ENCODE measurements at regions not wholly inside any gene's neighbourhood (a gene's known extent, or its start where the extent isn't known, plus 50 kb on each side); places are given as distances from the start of the nearest gene placed in this dataset.

DNA sequence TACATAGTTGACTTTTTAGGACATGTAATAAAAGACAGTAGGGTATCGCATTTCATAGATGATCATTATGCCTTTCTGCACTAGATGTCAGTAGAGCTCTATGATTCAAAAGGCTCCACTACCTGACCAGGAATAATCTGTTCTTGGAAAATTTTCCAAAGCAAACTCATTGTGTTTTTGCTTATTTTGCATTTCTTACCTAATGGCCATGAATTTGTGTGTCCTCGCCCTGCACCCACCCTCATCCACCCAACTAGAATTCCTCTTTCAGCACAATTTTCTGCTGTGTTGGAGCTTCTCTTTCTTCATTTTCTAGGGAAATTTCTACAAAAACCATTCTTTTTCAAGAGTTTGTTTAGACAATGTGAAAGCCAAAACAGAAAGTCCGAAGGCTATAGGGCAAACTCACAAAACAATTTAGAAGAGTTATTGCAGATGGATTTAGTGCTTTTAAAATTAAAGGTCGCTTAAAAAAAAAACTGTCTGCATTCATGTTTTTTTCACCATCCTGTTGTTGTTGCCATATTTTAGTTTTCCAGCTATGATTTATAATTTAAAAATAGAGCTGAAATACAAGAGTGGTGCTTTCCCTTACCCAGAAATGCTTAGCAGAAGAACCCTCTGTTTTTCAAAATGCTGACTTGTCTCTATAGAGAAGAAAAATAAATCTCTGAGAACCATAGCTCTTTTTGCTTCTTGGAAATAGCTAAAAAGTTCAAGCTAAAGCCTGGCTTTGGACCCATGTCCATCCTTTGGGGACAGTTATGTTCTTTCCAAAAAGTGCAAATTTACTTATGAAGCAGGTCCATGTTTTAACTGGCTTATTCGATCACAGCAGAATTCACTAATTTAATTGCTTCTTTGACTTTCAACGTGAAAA, 183.7 kb downstream of the SPATA18 start:
- no peak for DNase-seq

DNA sequence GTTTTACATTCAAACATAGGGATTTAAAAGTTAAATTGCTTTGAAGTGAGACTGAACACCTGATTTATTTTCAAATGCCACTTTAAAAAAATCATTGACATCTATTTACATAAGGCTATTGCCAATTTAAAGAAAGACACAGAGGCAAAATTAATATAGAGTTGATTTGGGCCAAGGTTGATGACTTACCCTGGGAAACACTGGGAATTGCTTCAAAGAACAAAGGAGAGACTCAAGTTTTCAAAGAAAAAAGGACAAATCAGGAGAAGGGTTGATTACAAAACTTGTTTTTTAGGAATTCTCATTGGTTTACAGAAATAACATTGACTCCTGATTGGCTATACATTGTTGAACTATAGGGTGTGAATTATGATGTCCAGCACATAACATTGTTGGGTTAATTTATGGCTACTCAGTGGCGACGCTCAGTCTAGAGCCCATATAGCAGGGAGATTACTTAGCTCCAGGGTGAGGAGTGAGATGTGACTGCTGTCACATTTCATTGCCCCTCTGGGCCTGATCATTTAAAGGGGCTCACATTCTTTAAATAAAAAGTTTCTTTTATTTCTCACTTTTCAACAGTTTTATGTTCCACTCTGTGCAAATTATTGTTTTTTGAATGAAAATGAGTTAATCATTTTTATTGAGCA, 184.6 kb downstream of the SPATA18 start:
- no peak for DNase-seq

DNA sequence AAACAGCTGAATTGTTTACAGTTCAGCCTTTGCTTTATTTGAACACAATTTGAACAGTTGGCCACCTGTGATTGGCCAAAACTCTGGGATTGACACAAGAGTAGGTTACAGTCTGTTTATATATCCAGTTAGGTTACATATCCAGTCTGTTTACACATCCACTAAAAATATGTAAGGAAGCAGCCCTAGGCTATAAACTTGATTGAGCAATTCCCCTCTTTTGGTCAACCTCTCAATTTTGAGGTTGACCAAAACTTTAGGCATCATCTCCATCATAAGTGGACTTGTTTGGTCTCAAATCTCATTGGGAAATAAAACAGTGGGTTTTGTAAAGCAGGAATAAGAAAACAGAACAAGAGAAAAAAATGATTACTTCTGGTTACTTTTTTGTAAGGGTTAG, 190.8 kb downstream of the SPATA18 start:
- DNase-seq, result no peak

DNA sequence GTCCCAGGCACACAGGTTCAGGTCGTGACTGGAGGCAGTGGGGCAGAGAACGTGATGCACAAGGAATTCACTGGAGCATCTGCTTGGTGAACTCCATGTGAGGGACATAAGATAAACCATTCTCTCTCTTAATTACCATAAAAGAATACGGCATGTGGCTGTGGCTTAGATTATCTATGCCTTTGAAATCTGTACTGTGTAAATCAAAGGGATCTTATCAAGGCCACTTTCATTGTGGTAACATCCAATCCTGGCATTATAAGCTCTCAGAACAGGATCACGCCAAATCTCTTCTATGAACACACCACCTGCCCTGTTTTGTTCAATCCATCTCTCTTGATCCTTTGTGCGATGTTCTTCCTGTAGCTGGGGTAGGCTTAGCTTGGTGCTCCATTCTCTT, 192.3 kb downstream of the SPATA18 start:
- DNase-seq, result no peak

DNA sequence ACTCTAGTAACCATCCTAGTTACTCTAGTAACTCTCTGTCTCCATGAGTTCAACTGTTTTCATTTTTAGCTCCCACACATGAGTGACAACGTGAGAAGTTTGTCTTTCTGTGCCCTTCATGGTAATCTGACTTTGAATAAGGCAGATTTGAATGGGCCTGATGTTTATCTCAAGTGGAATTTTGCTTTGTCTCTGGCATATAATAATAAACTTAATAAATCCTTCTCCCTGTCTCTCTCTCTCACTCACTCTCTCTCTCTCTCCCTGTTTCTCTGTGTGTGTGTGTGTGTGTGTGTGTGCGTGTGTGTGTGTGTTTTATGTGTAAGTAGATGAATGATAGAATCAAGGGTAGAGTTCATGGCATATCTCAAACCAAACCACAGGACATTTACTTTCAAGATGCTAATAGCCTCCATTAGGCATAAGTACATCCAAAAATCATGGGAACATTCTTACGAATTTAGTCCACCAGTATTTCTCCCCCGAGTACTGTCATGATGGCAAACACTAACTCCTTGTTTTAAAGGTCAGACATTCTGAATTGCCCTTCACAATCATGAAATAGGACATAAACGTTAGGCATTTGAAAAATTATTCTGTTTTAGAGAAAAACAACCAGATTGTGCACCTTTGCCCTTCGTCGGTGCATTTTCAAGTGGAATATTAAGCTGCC, 193.1 kb downstream of the SPATA18 start:
- no peak for DNase-seq

DNA sequence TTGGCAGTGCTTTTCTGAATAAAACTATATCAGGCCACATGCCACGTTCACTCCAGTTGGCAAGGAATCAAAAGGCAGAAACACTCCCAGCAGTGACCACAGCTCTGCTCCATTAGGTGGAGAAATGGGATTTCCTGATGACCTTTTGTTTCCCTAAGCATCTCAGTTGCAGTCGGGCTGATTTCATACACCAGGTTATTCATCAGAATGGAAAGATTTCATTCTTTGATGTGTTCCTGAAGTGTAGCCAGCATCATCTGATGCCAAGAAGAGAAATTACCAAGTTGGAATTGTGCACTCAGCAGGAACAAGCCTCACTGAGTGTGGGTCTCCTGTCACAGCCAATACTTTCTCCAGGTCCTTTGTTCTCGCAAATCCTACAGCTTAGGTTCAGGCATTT, 193.7 kb downstream of the SPATA18 start:
- DNase-seq, result no peak

DNA sequence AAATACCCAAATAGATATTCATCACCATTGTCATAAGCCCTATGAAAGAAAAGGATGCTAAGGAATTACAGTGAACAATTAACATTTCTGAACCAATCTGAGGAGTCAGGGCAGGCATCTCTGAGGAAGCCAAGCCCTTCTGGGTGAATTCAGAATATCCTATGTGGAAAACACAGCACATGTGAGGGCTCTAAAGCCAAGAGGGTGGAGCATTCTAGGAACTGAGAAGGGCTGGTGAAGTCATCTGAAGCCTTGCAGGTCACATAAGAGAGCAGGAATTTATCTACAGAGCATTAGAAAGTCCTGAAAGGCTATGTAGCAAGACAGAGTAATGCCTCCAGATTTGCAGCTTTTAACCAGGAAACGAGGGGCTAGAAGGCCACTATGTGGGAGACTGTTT, 195.7 kb downstream of the SPATA18 start:
- no peak for DNase-seq

DNA sequence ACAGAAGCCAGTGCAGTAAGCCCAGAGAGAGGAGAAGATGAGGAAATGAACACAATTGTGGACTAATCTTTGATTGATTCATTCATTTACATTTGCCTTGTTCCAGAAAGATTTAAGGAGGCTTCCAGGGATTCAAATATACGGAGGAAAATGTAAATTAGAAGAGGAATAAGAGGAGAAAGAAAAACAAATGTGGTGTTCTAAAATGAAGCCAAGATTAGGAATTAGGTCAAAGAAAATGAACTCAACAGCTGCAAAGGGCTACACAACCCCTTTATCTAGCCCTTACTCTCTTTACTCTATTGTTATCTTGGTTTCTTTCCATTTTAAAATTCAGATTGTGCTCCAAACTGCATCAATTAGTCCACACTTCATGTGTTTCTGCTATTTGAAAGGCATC, 196.8 kb downstream of the SPATA18 start:
- no peak for DNase-seq

DNA sequence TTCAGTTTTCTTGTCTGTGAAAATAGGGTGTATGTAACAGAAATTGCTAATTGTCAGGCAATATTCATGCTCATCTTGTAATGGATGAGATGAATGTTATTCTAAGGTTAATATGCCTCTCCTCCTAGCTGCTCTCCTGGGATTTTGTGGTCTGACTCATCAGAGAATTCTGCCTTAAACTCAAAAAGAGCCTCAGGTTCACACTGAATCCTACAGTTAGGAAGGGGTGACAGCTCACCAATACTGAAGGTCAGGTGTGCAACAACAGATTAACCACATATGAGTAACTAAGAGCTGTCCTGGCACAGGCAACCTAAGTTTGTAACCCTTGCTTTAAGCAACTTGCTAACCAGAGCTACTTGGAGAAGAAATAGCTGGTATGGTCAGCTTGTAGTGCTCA, 197.7 kb downstream of the SPATA18 start:
- no peak for DNase-seq

DNA sequence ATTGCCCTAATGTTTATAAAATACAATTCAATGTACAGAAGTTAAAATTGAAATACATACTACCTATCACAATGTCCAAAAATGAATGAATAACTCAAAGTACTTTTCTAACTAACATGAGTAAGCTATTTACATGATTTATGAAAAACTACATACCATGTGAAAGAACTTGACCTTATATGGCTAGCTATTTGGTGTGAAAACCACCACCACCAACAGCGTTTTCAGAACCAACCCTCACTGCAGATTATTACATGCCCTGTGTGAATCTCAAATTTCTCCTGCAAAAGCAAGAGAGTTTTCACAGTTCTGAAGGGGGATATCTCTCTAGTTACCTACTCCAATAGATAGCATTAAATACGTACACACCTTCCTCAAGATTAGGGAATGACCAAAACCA, 198.5 kb downstream of the SPATA18 start:
- DNase-seq, result no peak

DNA sequence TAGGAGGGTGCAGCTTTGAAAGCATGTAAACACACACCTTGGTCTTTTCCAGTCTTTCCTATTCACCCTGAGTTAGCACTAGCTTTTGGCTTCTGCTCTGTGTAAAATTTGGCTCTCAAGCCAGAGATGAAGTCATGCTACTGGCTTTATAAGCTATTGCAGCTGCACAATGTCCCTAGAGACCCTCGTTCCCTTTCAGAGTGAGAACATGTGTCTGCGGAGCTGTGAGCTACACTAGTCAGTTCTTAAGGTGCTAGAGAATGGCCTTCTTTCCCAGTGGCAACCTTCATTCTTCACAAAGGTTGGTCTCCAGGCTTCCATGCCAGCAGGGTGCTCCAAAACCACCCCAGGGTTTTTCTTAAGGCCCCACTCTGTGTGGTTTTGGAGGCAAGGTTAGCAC, 199.1 kb downstream of the SPATA18 start:
- no peak for DNase-seq

DNA sequence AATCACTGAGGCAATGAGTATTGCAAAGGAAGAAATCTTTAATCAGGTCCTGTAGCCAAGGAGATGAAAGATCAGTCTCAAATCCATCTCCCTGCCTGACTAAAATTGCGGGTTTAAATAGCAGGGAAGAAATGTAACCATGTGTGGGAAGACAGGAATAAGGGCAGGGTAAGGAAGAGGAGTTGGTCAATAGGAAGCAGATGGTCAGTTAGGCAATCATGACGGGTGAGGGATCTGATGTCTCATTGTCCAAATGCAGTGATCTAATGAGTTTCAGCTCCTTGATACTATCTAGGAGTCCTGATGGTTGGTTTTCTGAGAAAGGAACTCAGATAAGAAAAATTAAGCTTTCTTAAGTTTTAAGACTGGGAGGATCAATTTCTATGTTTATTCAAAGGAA, 200.8 kb downstream of the SPATA18 start:
- no peak for DNase-seq

DNA sequence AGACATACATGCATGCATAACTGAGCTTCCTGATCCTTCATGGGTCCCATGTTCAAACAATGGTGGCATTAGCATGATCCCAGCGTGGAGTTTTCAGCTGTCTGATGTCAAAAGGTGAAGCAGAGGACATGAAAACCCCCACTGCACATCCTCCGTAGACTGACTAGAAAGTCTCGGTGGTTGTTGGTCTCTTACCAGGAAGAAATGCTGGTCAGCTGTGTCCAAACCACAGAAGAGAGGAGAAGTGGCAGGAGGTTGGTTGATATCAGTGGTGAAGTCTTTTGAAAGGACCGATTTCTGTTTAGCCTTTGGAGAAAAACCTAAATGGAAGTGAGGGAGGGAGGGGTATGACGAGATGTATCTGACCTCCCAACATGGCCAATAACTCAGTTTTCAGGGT, 201.9 kb downstream of the SPATA18 start:
- no peak for DNase-seq

DNA sequence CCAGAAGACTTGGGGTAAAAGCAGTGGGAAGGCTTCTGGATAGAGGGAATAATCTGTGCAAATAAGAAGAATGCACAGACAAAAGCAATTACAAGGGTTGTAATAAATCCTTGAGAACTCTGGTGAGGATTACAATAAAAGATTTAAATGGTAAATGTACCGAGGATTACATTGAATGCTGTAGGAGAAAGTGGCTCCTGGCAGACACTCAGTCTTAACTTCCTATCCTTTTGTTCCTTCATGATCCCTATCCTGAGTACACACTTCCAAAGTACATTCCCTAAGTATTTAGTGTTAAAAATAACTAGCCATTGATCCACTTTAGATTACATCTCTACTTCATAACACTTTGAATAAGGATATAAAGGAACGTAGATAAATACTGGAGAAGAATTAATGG, 205.4 kb downstream of the SPATA18 start:
- DNase-seq, result no peak

DNA sequence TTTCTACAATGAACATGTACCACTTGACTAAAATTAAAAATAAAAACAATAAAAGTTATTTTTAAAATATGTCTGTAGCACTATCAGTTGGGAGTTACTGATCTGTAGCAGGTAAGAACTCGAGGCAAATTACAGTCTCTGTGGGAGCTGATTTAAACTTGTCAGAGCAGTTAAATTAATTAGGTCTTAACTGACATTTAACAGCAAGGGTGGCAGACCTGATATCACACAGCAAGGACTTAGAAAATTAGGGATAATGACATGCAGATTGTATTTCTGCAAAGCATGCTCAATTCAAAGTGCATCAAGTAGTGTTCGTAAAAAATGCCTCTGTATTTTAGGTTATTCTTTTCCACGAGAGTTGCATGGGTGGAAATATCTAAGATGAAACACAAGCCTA, 208.9 kb downstream of the SPATA18 start:
- DNase-seq, result no peak

DNA sequence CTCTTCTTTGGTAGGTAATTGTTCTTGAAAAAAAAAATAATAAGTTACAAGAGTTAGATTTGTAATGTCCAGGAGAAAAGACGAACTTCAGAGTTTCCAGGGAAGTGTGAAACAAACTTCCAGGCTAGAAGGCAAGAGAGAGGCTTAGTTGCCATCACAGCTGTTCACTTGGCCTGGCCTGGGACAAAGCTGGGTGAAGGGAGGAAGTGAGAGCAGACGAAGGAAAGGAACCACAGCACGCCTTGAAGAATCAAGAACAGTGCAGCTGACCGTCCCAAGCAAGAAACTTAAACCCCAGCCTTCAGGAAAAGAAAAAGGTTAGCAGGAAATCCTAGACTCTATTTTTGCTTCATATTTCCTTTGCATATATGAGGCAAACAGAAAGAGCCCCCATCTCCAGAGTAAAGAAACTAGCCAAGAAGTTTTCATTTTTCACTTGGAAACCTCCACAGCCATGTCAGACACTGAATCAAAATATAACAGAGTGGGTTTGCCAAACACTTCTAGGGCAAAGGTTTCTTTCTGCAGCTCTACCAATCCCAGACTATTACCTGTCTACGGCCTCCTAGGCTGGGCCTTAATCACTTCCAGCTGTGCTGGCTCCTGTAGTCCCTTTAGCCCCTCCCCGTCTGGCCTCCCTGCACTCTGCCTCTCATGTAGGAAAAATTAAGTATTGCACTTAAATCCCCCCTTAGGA, 209.6 kb downstream of the SPATA18 start:
- DNase-seq, result no peak

DNA sequence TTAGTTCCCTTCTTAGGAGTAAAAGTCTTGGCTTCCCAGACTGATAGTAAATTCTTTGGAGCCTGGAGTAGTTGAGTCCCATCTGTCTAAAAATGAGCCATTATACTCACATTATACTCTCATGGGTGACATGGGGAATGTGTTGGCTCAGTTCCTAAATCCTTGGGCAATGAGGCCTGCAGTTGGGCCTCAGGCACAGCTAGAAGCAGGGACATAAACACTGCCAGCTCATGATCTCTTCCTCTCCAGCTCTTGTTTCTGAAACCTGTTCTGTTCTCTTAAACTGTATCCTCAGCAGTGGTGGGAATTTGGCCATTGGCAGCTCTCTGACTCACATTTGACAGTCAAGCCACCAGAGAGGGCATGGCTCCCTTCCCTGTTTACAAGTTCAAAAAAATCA, 212.5 kb downstream of the SPATA18 start:
- no peak for DNase-seq

DNA sequence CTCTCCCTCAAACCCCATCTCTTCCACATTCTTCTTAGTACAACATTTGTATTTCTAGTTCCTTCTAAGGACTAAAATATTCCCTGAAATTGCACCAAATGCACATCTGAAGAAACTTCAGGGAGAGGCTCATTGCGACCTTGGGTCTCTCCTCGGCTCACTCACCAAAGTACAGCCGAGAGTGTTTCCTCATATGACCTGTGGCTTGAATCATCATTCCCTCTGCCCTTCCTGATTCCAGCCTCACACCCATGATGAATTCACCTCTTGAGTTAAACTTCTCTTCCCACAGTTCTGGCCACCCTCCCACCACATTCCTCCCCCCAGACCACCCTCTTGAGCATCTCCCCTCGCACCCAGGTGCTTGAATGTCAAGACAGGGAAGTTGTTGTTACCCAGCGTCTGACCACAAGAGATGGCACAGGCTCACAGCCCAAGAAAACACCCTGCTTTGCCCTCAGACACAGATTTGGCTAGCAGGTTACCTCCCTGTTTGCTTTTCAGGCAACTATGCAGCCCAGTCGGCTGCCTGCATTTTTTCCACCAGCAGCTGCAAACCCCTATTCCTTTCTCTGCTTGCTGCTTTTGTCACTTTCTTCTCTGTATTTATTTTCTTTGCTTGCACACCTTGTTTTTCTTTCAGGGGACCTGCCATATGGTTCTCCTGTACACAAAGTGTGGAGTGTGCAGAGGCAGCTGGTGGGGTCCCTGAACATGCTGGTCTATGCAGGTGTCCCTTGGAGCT, 214.8 kb downstream of the SPATA18 start:
- DNase-seq, result no peak

DNA sequence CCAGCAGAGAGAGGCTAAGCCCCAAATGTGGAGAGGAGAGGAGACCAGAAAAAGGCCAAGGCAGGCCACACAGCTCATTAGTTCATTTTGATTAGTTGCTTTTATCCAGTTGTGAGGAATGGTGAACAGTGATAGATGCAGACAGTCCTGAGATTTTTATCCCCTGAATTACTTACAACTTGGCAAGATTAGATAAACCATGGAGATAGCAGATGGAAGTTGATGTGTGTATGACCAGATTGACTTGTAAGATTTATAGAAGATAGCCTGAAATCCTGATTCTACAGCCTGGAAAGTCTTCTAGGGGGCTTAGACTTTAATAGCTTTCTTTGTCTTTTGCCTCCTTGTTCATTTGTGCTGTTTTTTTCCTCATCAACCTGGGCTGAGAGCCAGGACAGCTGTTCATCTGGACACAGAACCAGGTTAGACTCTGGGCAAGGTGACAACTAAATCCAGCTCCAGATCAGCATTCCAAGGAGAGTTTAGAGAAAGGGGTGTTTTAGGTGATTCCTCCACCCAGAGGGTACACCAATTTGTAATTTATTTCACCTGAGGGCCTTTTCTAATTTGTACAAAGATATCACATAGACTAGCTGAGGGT, 215.5 kb downstream of the SPATA18 start:
- DNase-seq, result no peak

DNA sequence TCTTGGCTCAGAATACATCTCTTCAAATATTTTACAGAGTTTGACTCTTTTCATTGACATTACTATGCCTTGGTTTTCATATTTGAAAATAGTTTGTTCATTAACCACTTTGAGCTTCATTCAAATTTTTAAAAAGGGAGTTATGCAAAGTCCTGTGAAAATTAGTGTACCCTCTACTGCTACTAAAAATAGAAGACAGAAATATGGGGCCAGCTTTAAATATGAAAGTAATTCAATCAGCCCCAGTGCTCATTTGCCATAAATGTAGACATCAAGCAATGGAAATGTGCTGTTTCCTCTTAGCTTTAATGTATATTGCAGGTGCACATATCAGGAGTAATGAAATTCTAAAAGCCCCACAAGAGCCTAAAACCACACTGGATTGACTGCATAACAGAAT, 218.7 kb downstream of the SPATA18 start:
- DNase-seq, result no peak

DNA sequence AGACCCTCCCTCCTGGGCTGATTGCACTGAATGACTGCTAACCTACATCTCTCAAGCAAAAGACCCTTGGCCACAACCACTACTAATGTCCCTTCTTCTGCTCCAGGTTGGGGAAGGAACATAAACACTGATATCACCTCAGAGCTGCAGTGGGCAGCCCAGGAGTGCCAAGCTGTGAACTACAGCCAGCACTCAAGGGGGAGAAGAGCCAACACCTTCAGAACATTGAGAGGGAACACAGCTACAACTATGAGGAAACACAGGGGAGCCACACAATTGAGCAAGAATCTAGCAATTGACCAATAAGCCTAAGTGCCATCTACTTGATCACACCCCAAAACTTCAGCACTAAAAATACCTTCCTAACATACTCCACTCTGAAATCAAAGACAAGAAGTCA, 222.8 kb downstream of the SPATA18 start:
- no peak for DNase-seq

DNA sequence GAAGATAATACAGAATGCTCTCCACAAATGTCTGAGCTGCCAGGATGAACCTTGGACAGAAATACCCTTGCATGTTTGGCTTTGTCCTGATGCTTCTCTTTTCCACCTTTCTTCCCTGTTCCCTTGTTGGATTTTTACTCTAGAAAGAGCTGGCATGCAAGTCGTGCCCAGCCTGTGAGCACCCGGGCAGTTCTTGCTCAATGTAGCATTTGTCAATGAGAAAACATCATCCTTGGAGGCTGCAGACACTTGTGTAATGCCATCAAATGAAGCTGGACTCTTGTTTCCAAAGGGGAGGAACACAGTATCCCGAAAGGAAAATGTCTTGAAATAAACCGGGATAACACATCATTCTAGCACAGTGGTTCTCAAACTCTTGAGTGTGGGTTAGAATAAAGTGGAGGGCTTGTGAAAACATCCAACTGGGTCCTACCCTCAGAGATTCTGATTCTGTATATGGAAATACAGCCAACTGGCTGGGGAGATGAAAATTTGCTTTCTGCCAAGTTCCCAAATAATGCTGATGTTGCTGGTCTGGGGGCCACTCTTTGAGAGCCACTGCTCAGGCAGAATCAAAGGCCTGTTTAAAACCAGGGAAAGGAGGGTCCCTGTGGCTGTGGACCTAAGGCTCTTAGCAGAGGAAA, 237.2 kb downstream of the SPATA18 start:
- no peak for DNase-seq
